H9 (cell line): ENCODE measurements at regions not wholly inside any gene's neighbourhood (a gene's known extent, or its start where the extent isn't known, plus 50 kb on each side); places are given as distances from the start of the nearest gene placed in this dataset.

Experiments
- DNase-seq: peaks from one replicate; pipeline ENCODE4 v3.0.0-alpha.2; 2017
- H2AFZ ChIP-seq: one replicate; pipeline ENCODE4 v1.6.1; 2013; ENCODE audit warnings: mild to moderate bottlenecking, low read length, control low read depth, moderate library complexity
- H2AK5ac ChIP-seq: 2 replicates; pipeline ENCODE4 v1.6.1; 2013; ENCODE audit warnings: low read length, control low read depth, mixed read lengths; ENCODE audit not compliant: insufficient read length
- H2BK120ac ChIP-seq: one replicate; pipeline ENCODE4 v1.6.1; 2013; ENCODE audit warnings: low read depth, mild to moderate bottlenecking, low read length, control low read depth, inconsistent platforms; ENCODE audit not compliant: poor library complexity, severe bottlenecking
- H2BK12ac ChIP-seq: 2 replicates; pipeline ENCODE4 v1.6.1; 2013; ENCODE audit warnings: low read length, control low read depth, mixed read lengths, low read depth; ENCODE audit not compliant: insufficient read length
- H2BK15ac ChIP-seq: 2 replicates; pipeline ENCODE4 v1.6.1; 2013; ENCODE audit warnings: low read depth, low read length, control low read depth
- H2BK20ac ChIP-seq: one replicate; pipeline ENCODE4 v1.6.1; 2013; ENCODE audit warnings: low read depth, mild to moderate bottlenecking, low read length, control low read depth, inconsistent platforms; ENCODE audit not compliant: poor library complexity, severe bottlenecking
- H2BK5ac ChIP-seq: 2 replicates; pipeline ENCODE4 v1.6.1; 2013; ENCODE audit warnings: low read length, control low read depth, mixed read lengths; ENCODE audit not compliant: insufficient read length
- H3K14ac ChIP-seq: 2 replicates; pipeline ENCODE4 v1.6.1; 2013; ENCODE audit warnings: low read length, control low read depth; ENCODE audit not compliant: insufficient read depth
- H3K18ac ChIP-seq: 2 replicates; pipeline ENCODE4 v1.6.1; 2013; ENCODE audit warnings: low read depth, mild to moderate bottlenecking, mixed read lengths, low read length, control low read depth; ENCODE audit not compliant: insufficient read length
- H3K23ac ChIP-seq: 2 replicates; pipeline ENCODE4 v1.6.1; 2013; ENCODE audit warnings: low read length, control low read depth, mixed read lengths, low read depth; ENCODE audit not compliant: insufficient read length
- H3K23me2 ChIP-seq: 2 replicates; pipeline ENCODE4 v1.6.1; 2013; ENCODE audit warnings: low read depth, mild to moderate bottlenecking, mixed read lengths, low read length, control low read depth; ENCODE audit not compliant: insufficient read length, poor library complexity, severe bottlenecking
- H3K27ac ChIP-seq: 2 replicates; pipeline ENCODE4 v1.5.1; 2013; ENCODE audit warnings: low read length, control low read depth, mixed read lengths, low read depth; ENCODE audit not compliant: insufficient read length
- H3K27me3 ChIP-seq: 2 replicates; pipeline ENCODE4 v1.6.1; 2013; ENCODE audit warnings: low read length, control low read depth, inconsistent platforms; ENCODE audit not compliant: insufficient read depth
- H3K4ac ChIP-seq: 2 replicates; pipeline ENCODE4 v1.6.1; 2013; ENCODE audit warnings: low read depth, mild to moderate bottlenecking, control low read depth, inconsistent platforms, low read length, moderate library complexity
- H3K4me1 ChIP-seq: 2 replicates; pipeline ENCODE4 v1.6.1; 2013; ENCODE audit warnings: low read length, control low read depth, inconsistent platforms; ENCODE audit not compliant: insufficient read depth
- H3K4me2 ChIP-seq: 2 replicates; pipeline ENCODE4 v1.6.1; 2013; ENCODE audit warnings: low read length, control low read depth, mixed read lengths; ENCODE audit not compliant: insufficient read length, insufficient read depth
- H3K56ac ChIP-seq: 2 replicates; pipeline ENCODE4 v1.6.1; 2013; ENCODE audit warnings: low read depth, mild to moderate bottlenecking, mixed read lengths, low read length, control low read depth; ENCODE audit not compliant: insufficient read length
- H3K79me1 ChIP-seq: 2 replicates; pipeline ENCODE4 v1.6.1; 2013; ENCODE audit warnings: low read depth, mild to moderate bottlenecking, moderate library complexity, low read length, control low read depth, inconsistent platforms; ENCODE audit not compliant: insufficient read depth, poor library complexity, severe bottlenecking
- H3K79me2 ChIP-seq: 2 replicates; pipeline ENCODE4 v1.6.1; 2013; ENCODE audit warnings: low read length, control low read depth, inconsistent platforms; ENCODE audit not compliant: insufficient read depth
- H3K9ac ChIP-seq: 2 replicates; pipeline ENCODE4 v1.6.1; 2013; ENCODE audit warnings: low read length, control low read depth, mixed read lengths; ENCODE audit not compliant: insufficient read length; ENCODE audit errors: extremely low read depth
- H3K9me3 ChIP-seq: one replicate; pipeline ENCODE4 v1.6.1; 2013; ENCODE audit warnings: low read depth, low read length, inconsistent platforms; ENCODE audit not compliant: control insufficient read depth
- H3T11ph ChIP-seq: one replicate; pipeline ENCODE4 v1.6.1; 2013; ENCODE audit warnings: mild to moderate bottlenecking, low read length, control low read depth, inconsistent platforms
- H4K20me1 ChIP-seq: one replicate; pipeline ENCODE4 v1.6.1; 2013; ENCODE audit not compliant: control insufficient read depth, insufficient read length, insufficient read depth
- H4K5ac ChIP-seq: 2 replicates; pipeline ENCODE4 v1.6.1; 2013; ENCODE audit warnings: low read depth, mild to moderate bottlenecking, mixed read lengths, low read length, control low read depth; ENCODE audit not compliant: insufficient read length
- H4K8ac ChIP-seq: replicated peaks from 2 replicates; pipeline ENCODE4 v1.6.1; 2013; ENCODE audit warnings: low read length, control low read depth, mixed read lengths, low read depth; ENCODE audit not compliant: insufficient read length
- H4K91ac ChIP-seq: 2 replicates; pipeline ENCODE4 v1.6.1; 2013; ENCODE audit warnings: low read depth, mild to moderate bottlenecking, moderate library complexity, mixed read lengths, low read length, control low read depth; ENCODE audit not compliant: insufficient read length
- H3K27ac Mint-ChIP-seq, 3 experiments: 2 replicates in 2 of 3; 3 replicates in 1 of 3; pipeline ENCODE4 v1.8.0; 2020 to 2021; ENCODE audit warnings: mixed read lengths in 3 of 3, mild to moderate bottlenecking in 1 of 3, moderate library complexity in 1 of 3
- H3K27me3 Mint-ChIP-seq: 2 replicates; pipeline ENCODE4 v1.8.0; 2021; ENCODE audit warnings: low read depth, mild to moderate bottlenecking, moderate library complexity, mixed read lengths
- H3K36me3 Mint-ChIP-seq, 3 experiments: 2 replicates in 2 of 3; 3 replicates in 1 of 3; pipeline ENCODE4 v1.8.0; 2020 to 2021; ENCODE audit warnings: low read depth in 3 of 3, mixed read lengths in 3 of 3; ENCODE audit not compliant: insufficient read depth in 1 of 3
- H3K4me1 Mint-ChIP-seq, 2 experiments: 2 replicates each; pipeline ENCODE4 v1.8.0; 2020; ENCODE audit warnings: mixed read lengths in 2 of 2
- H3K4me3 Mint-ChIP-seq, 2 experiments: 2 replicates in 1 of 2; 3 replicates in 1 of 2; pipeline ENCODE4 v1.8.0; 2020 to 2021; ENCODE audit warnings: mild to moderate bottlenecking in 2 of 2, mixed read lengths in 2 of 2, moderate library complexity in 1 of 2
- H3K9me3 Mint-ChIP-seq, 2 experiments: 2 replicates in 1 of 2; 3 replicates in 1 of 2; pipeline ENCODE4 v1.8.0; 2020; ENCODE audit warnings: mild to moderate bottlenecking in 2 of 2, mixed read lengths in 2 of 2, moderate library complexity in 1 of 2
- WGBS: extraction: QIAGEN DNeasy Blood & Tissue Kit; methylation state at CpG from one replicate; pipeline ENCODE4 v1.1.7; 2013; ENCODE audit warnings: missing lambda C conversion rate, low lambda C conversion rate, mixed read lengths; ENCODE audit not compliant: insufficient read length; ENCODE audit errors: extremely low coverage; 5-methylcytosine and 5-hydroxymethylcytosine counted together
- TF ChIP-seq, protein P1 (sequence below): fragments of 200-600 bp; sonication (generic); conservative IDR thresholded peaks from 3 replicates; pipeline ENCODE4 v1.8.0; 2021; ENCODE audit warnings: antibody characterized with exemption, mild to moderate bottlenecking

DNA sequence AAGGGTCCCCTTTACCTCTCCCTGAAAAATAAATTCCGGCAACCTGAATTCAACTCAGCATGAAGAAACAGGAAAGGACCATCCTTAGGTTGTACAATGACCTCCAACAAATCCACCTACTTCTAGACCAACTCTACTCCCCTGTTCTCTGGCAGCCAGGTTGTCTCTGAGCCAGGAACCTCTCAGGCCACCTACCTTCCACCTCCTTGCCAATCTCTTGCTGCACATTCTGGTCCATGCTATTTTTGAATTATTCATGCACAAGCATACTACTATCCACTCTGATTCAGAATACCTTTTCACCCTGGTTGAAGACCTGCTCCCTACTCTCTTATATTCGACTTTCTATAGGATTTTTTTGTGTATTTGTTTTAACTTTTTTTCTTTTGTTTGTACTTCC lies 415.0 kb upstream of the ZNF507 start:
- no peak overlapping the region for H2BK120ac ChIP-seq

More for the DNA sequence above, 415.0 kb upstream of the ZNF507 start:
- Histone ChIP-seq H4K20me1 (no peaks in the 10 kb centered on the region), H2AK5ac (no peak overlapping the region), H3K18ac (no peak overlapping the region), H2BK20ac (no peak overlapping the region), H3K9ac (no peak overlapping the region), H2AFZ (no peak overlapping the region), H3K4ac (no peak overlapping the region), H3K14ac (no peak overlapping the region), H3K9me3 (no peaks in the 10 kb centered on the region), H2BK15ac (no peak overlapping the region), H3K27ac (no peak overlapping the region), H3K23ac (no peak overlapping the region), H3K79me2 (no peaks in the 10 kb centered on the region), H2BK5ac (no peak overlapping the region), H3K79me1 (no peaks in the 10 kb centered on the region), H3T11ph (no peak overlapping the region), H3K23me2 (no peaks in the 10 kb centered on the region), H3K27me3 (no peaks in the 10 kb centered on the region), H3K56ac (no peak overlapping the region), H2BK12ac (no peak overlapping the region), H4K91ac (no peak overlapping the region), H3K4me2 (no peak overlapping the region), H4K5ac (no peak overlapping the region), H4K8ac (no peak overlapping the region), H3K4me1 (no peaks in the 10 kb centered on the region)
- Mint-ChIP-seq H3K4me1 (peaks cover 3 to 5% of the 10 kb centered on the region in 2 experiments; a peak in 3 of 4 replicates), H3K36me3 (no peaks in the 10 kb centered on the region), H3K9me3 (peaks cover 9 to 16% of the 10 kb centered on the region in 2 experiments; a peak in 4 of 5 replicates), H3K27ac (no peak overlapping the region), H3K4me3 (no peak overlapping the region), H3K27me3 (no peaks in the 10 kb centered on the region)
- no peak for DNase-seq
- TF ChIP-seq, protein P1, sequence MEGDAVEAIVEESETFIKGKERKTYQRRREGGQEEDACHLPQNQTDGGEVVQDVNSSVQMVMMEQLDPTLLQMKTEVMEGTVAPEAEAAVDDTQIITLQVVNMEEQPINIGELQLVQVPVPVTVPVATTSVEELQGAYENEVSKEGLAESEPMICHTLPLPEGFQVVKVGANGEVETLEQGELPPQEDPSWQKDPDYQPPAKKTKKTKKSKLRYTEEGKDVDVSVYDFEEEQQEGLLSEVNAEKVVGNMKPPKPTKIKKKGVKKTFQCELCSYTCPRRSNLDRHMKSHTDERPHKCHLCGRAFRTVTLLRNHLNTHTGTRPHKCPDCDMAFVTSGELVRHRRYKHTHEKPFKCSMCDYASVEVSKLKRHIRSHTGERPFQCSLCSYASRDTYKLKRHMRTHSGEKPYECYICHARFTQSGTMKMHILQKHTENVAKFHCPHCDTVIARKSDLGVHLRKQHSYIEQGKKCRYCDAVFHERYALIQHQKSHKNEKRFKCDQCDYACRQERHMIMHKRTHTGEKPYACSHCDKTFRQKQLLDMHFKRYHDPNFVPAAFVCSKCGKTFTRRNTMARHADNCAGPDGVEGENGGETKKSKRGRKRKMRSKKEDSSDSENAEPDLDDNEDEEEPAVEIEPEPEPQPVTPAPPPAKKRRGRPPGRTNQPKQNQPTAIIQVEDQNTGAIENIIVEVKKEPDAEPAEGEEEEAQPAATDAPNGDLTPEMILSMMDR: no peak
- no CpG with 5 or more reads among the region's 2 CpGs for WGBS
